ENCODE measurements at regions not wholly inside any gene's neighbourhood (a gene's known extent, or its start where the extent isn't known, plus 50 kb on each side); places are given as distances from the start of the nearest gene placed in this dataset.

DNA sequence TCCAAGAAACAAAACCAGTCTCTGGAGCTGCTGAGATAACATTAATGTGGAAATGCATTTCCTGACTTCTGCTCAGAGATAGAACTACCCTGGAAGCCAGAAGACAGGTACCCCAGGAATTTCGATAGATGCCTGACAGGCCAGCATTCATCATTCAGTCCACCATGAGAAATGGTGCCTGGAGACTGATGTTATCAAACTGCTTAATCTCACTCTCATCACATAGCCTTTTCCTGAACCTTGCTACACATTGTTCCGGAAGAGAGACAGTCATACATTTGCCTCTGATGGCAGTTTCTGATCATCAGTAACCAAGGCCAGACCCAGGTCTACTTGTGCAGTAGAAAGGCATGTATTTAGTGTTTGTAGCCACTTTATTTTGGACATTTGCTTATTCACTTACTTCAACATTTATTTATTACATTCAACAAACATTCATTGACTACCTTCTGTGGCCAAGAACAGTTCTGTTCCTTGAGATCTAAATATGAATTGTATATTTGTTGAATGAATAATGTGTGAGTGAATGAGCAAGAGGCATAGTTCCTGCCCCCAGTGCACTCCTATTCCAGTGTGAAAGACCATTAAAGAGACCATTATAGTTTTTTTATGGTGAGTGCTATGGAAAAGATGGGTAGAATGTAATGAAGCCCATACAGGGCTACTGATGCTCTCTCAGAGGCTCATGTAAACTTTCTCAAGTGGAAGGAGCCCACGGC, 485.7 kb downstream of the NUF2 start:
- no peak for DNase-seq
- Histone ChIP-seq H3K4me3 (no peak overlapping the region), H3K9me3 (no peaks in the 10 kb centered on the region), H3K36me3 (no peaks in the 10 kb centered on the region), H3K4me1 (no peaks in the 10 kb centered on the region), H3K27ac (no peak overlapping the region), H3K27me3 (no peaks in the 10 kb centered on the region)
- TF ChIP-seq POLR2A (IDR thresholded peaks at IDR 0.05) (no peak), CTCF (IDR thresholded peaks at IDR 0.05) (no peak)

DNA sequence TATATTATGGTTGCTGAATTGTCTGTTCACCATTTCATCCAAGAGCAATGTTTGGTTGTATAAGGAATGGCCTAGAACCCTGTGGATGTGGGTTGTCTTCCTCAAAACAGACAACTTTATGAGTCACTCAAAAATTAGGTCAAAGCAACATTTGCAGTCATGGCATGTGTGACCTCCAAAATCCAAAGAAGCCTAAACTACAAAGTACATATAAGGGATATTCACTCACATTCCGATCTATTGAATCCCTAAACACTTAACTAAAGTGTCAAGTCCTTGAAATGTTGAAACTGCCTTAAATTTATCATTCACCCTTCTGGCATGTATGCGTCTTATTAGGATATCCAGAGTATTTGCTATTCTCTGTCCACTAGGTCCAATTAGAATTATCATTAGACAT, 491.5 kb downstream of the NUF2 start:
- no peak for TF ChIP-seq CTCF (IDR thresholded peaks at IDR 0.05)
- TF ChIP-seq POLR2A (IDR thresholded peaks at IDR 0.05) = no peak
- DNase-seq = no peak
- no peak overlapping the region for H3K27ac ChIP-seq

GRCh38 chr1:163820226-163820625, 498.5 kb downstream of the NUF2 start:
- Histone ChIP-seq H3K9me3 (no peaks in the 10 kb centered on the region), H3K4me3 (no peak overlapping the region), H3K27me3 (no peaks in the 10 kb centered on the region), H3K4me1 (no peaks in the 10 kb centered on the region), H3K36me3 (no peaks in the 10 kb centered on the region), H3K27ac (no peak overlapping the region)
- no peak for TF ChIP-seq POLR2A (IDR thresholded peaks at IDR 0.05)
- no peak for TF ChIP-seq CTCF (IDR thresholded peaks at IDR 0.05)
- no peak for DNase-seq

More for the DNA sequence above, 491.5 kb downstream of the NUF2 start:
- no peak overlapping the region for H3K4me3 ChIP-seq
- H3K27me3 ChIP-seq = no peaks in the 10 kb centered on the region
- no peaks in the 10 kb centered on the region for H3K4me1 ChIP-seq
- H3K9me3 ChIP-seq = no peaks in the 10 kb centered on the region
- no peaks in the 10 kb centered on the region for H3K36me3 ChIP-seq

DNA sequence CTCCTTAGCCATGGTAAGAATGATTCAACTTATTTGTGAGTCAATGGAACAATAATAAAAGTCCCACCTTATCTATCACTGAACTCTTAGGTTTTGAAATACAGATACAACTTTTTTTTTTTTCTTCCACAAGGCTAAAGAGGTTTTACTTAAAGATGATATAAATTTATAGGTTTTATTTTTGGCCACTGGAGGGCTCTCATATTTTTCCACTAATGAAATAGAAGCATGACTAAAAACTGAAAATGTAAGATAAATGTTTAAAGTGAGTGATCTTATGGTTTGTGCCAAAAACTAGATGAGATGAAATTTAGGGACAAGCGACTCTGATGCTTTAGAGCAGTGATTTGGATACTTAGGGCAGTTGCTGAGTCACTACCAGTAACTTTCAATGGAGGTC, 499.0 kb downstream of the NUF2 start:
- no peak for DNase-seq

DNA sequence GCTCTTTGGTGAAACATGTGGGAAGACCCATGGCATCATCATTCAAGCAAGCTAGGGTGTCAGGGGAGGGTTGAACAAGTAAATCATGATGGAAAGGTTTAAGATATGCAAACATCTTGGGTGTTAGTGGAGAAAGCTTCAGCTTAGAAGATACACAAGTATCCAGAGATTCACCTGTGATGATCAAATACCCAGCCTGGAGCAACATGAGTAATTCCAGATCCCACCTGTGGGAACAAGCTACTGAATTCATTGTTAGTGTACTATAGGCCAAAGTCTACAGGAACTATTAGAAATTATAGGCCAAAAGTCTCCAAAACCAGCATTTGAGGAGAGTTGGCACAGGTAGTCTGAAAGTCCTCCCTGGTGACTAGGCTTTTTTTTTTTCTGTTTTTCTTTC, 499.9 kb downstream of the NUF2 start:
- no peak overlapping the region for H3K27ac ChIP-seq
- H3K4me3 ChIP-seq = no peak overlapping the region
- no peaks in the 10 kb centered on the region for H3K36me3 ChIP-seq
- no peaks in the 10 kb centered on the region for H3K27me3 ChIP-seq
- H3K9me3 ChIP-seq = no peaks in the 10 kb centered on the region
- DNase-seq = no peak
- H3K4me1 ChIP-seq = no peaks in the 10 kb centered on the region
- TF ChIP-seq POLR2A (IDR thresholded peaks at IDR 0.05) (no peak), CTCF (IDR thresholded peaks at IDR 0.05) (no peak)

More for the DNA sequence above, 499.0 kb downstream of the NUF2 start:
- H3K27me3 ChIP-seq = no peaks in the 10 kb centered on the region
- no peak overlapping the region for H3K27ac ChIP-seq
- H3K4me3 ChIP-seq = no peak overlapping the region
- no peak for TF ChIP-seq POLR2A (IDR thresholded peaks at IDR 0.05)
- TF ChIP-seq CTCF (IDR thresholded peaks at IDR 0.05) = no peak
- no peaks in the 10 kb centered on the region for H3K36me3 ChIP-seq
- no peaks in the 10 kb centered on the region for H3K4me1 ChIP-seq
- no peaks in the 10 kb centered on the region for H3K9me3 ChIP-seq

DNA sequence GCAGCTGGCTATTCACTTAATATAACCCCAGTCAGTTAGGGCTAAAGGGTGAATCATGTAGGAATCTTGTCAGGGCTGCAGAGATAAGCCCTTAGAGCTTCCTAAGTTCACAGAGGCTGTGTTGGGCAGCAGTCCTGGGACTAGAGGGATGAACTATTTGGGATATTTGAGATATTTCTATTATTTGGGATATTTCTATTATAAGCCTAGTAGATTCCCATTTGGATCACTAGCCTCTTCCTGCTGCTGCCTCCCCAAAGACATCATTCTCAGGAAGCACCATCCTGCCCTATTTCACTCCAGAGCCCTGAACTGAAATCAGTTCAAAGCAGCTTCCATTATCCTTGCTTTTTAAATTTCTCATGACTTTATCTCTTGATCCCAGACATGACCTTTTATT, 501.3 kb downstream of the NUF2 start:
- no peak overlapping the region for H3K4me3 ChIP-seq
- H3K9me3 ChIP-seq = no peaks in the 10 kb centered on the region
- no peaks in the 10 kb centered on the region for H3K27me3 ChIP-seq
- no peak for DNase-seq
- no peak overlapping the region for H3K27ac ChIP-seq
- no peaks in the 10 kb centered on the region for H3K4me1 ChIP-seq
- TF ChIP-seq POLR2A (IDR thresholded peaks at IDR 0.05) (no peak), CTCF (IDR thresholded peaks at IDR 0.05) (no peak)
- H3K36me3 ChIP-seq = no peaks in the 10 kb centered on the region

All from Peyer's patch (tissue), 4 donors.